HG02981 (cell line): ENCODE measurements at regions not wholly inside any gene's neighbourhood (a gene's known extent, or its start where the extent isn't known, plus 50 kb on each side); places are given as distances from the start of the nearest gene placed in this dataset.

Source experiments
- ATAC-seq: cut with Tn5 transposase; IDR thresholded peaks from one replicate; pipeline ENCODE4 v1.9.1; 2021; ENCODE audit warnings: mild to moderate bottlenecking, moderate library complexity; ENCODE audit not compliant: unreplicated experiment

GRCh38 chr11:128269466-128269865, 317.9 kb downstream of the ETS1 start:
- no peak for ATAC-seq

- no peak for ATAC-seq
Observed at GRCh38 chr11:128266893-128267292, 320.5 kb downstream of the ETS1 start.

DNA sequence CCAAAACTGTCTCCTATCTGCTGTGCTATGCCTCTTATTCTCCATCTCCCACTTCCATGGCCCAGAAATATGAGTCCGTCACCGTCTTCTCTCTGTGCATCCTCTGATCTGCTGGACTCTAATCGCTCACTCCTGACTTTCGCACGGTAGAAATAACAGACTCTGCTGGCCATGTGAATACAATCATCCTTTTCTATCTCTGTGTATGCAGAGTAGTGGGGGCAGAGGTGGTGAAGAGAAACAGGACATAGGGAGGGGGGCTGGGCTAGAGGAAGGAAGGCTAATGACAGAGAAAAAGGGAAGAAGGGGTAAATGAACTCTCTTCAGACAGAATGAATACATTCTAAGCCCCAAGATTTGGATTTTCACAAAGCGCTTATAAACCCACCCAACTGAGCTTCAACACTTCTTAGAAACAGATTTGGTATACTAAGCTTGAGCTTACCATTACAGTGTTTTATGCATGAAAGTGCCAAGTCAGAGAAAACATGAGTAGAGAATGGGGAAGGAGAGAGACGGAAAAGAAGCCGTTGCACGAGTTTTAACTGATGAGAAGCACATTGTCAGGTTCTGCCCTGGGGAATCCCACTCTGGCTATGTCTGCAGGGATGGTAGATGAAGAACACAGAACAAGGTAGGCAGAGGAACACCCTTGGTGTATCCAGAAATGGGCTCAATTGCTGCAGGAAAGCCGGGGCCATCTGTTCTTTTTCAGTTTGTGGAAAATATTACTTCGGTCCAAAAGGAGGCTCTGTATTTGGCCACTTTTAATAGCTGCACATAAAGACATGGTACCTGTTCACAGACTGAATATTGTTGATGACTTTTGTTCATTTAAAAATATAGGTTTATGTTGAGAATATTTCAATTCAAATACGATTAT, 324.7 kb downstream of the ETS1 start:
- ATAC-seq = no peak

- ATAC-seq = no peak
Observed at GRCh38 chr11:128261011-128261421, 326.3 kb downstream of the ETS1 start.

DNA sequence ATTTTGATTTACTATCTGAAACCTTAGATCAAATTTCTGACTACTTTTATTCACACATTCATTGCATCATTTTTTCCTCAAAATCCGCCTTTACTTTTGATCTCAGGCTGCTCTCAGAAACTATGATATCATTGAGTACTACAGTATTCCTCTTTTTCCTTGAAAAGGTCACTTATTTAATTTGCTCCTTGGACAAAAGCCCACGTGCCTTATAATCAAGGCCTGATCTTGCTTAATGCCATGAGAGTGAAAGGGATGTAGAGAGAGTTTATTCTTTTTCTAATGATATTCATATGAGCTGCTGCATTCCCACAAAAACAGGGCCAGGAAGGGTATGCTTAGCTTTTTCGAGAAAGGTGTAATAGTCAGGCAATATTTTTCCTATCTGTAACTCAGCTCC, 327.0 kb downstream of the ETS1 start:
- ATAC-seq = no peak

DNA sequence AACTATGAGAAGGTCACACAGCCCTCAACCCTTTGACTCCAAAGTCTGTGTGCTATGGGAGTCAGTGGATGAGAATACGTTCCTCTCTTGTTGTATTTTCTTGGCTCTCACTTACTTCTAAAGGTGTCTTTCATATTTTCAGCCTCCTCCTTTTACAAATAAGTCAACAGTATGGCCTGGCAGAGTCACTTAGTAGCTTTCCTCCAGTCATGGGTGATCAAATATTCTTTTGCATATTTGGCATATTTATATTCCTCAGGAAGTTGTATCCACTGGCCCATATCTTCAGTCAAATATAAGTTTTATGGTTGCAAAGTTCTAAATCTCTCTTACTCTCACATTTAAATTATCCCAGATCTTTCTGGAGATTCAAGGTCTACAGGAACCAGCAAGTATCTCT, 327.5 kb downstream of the ETS1 start:
- ATAC-seq = no peak

GRCh38 chr11:128254941-128255340, 332.4 kb downstream of the ETS1 start:
- no peak for ATAC-seq

- no peak for ATAC-seq
Observed at GRCh38 chr11:128251140-128251539, 336.2 kb downstream of the ETS1 start.

GRCh38 chr11:128250482-128250881, 336.9 kb downstream of the ETS1 start:
- no peak for ATAC-seq

DNA sequence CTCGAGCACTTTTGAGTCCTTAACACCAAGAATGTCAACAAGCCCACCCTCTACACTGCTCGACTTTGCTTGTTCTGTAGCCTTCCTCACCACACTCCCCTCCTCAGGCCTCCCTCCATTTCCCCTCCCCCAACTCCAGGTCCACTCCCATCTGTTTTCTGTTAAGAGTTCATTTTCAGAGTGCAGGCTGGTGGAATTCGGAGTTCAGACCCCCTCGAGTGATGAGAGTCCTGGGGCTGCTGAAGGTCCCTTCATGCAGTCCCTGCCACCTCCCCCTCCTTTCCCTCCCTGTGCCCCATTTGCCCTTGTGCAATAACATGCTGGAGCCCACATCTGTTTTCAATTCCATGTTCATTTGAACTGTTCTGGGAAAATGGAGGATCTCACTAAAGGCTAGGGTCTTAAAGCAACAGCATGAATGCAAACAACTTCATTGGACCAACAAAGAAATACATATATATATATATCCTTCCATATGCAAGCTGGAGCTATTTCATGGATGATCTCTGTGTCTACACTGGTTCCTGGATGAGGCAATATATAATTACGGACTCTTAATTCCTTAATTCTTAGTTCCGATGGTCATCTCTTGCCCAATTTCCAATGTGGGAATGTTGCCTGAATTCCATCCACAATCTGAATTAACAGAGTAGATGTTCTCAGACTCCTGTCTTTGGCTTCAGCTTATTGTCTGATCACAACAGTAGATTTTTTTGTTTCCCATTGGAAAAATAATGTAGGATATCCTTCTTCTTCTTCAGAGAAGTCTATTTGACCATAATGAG, 340.4 kb downstream of the ETS1 start:
- no peak for ATAC-seq

DNA sequence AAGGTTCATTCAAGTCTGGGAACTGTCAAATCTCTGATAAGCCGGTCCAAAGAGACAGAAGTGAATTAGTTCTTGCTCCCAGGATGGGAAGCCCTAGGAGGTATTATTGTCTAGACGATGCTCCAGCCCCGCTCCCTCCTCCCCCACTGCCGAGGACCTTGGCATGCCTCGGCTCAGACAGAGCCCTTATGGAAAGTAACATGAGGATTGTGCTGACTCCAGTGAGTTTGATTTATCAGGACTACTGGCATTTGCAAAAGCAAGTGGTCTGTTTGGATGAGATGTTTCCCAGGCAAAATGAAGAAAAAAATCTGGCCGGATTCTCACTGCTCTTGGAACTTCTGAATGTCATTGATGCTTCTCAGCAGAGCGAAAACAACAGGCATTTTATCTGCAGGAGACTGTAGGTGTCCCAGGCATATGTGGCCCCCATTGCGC, 341.0 kb downstream of the ETS1 start:
- ATAC-seq = no peak

- no peak for ATAC-seq
Observed at GRCh38 chr11:128244871-128245270, 342.5 kb downstream of the ETS1 start.

- ATAC-seq = no peak
Observed at GRCh38 chr11:128242451-128242850, 344.9 kb downstream of the ETS1 start.

- no peak for ATAC-seq
Observed at GRCh38 chr11:128240546-128240945, 346.8 kb downstream of the ETS1 start.

DNA sequence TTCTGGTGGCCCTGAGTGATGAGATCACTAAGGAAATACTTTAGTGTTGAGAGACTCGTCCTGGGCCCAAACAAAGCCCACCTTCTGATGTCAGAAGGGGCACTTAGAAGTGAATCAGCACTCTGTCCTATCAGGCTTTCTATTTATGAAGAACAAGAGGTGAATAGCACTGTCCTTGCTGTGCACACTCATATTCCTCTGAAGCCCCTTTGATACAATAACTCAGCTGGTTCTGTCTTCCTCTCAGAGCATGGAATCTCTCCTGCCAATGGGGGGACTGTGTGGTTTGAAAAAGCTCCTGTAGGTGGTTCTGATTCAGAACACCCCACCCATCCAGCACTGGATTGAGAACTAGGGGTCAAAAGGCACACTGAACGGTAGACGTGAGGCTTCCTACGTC, 348.1 kb downstream of the ETS1 start:
- no peak for ATAC-seq

- peak; percentile 78 for ATAC-seq
Observed at GRCh38 chr11:128238521-128239265, 348.7 kb downstream of the ETS1 start.

- no peak for ATAC-seq
Observed at GRCh38 chr11:128236506-128237498, 350.6 kb downstream of the ETS1 start.

DNA sequence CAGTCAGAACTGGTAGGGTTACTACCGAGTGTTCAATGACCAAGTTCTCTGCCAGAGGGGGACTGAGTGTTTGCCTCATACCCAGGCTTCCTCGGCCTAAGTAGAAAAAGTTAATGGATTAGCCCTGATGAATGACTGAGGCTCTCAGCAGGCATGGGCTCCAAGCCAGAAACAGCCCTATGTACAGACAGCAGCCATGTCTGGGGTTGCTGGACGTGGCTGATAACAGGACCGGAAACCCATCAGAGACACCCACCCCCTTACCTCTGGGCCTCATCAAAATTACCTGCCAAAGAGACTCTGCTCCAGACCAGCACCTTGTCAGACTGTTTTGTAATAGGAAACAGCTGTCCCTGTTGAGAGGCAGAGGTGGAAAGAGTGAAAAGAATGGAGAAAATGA, 351.4 kb downstream of the ETS1 start:
- no peak for ATAC-seq

DNA sequence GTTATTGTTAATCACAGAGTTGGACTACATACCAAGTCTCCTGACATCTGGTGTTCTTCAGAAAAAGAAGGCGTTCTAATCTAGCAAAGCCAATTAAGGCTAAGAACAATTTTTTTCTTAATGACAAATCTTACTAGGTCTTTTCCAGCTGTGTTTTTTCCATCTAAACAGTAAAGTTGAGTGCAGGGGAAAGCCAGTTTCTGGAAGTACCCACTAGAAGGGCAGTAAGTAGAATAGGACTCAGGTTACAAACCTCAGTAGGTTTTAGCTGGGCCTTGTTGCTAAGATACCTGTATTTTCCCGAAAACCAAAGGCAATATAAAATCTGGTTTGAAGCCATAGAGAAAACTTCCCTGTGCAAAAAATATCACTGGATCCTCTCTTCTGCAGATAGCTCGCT, 351.9 kb downstream of the ETS1 start:
- no peak for ATAC-seq

GRCh38 chr11:128234143-128234542, 353.2 kb downstream of the ETS1 start:
- no peak for ATAC-seq
